ENCODE measurements at regions not wholly inside any gene's neighbourhood (a gene's known extent, or its start where the extent isn't known, plus 50 kb on each side); places are given as distances from the start of the nearest gene placed in this dataset.

DNA sequence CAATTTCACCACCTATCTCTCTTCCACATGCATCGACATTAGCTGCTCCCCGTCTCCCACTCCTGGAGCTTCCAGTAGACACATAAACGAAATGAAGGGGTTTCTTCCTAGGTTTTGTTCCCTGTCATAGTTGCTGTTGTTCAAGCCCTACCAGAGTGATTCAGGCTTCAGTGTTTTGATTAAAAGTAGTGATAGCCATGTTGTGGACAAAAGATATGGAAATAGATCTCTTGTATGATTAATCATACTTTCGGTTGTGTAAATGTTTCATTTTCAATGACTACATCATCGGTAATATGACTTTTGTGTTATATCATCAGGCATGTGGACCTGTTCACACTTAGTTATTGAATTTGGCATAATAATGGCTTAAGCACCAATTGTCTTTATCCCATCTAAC, 96.5 kb upstream of the KLF3 start:
- Histone ChIP-seq H3K4me3 (no peak overlapping the region), H3K27me3 (no peaks in the 10 kb centered on the region), H3K27ac (no peak overlapping the region), H3K4me1 (no peaks in the 10 kb centered on the region), H3K9me3 (no peaks in the 10 kb centered on the region), H3K36me3 (replicated peaks in 1 of 2; ENCODE audit: insufficient read depth in 1 of 2, low read depth in 2 of 2) (no peaks in the 10 kb centered on the region)
- DNase-seq (no peak), ATAC-seq (no peak)
- intact Hi-C loops (cut with DNase I) = no loop called here
- WGBS, 2 donors = 87 to 88% methylated on average over 5 of the region's 5 CpGs
- TF ChIP-seq POLR2A (IDR thresholded peaks at IDR 0.05) (no peak), CTCF (IDR thresholded peaks at IDR 0.05) (no peak)

DNA sequence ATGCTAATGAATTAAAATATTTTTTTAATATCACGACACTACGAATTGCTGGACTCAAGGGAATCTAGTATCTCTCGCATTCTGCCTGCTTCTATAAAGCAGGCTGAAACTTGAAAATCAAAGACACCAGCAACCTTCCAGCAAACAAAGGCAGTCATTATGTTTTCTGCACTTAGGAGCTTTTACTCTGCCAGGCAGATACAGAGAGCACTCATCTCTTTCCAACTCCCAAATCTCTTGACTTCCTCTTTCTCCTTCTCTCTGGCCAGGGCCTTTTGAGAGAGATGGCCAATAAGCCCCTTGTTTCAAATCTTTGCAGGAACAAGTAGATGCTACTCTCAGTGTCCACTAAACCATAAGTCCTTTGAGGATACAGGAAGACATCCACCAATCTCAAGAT, 95.2 kb upstream of the KLF3 start:
- H3K36me3 ChIP-seq (replicated peaks in 1 of 2; ENCODE audit: insufficient read depth in 1 of 2, low read depth in 2 of 2) = no peaks in the 10 kb centered on the region
- intact Hi-C loops (cut with DNase I) = no loop called here
- DNase-seq = no peak
- ATAC-seq = no peak
- H3K4me3 ChIP-seq = no peak overlapping the region
- H3K9me3 ChIP-seq = no peaks in the 10 kb centered on the region
- TF ChIP-seq POLR2A (IDR thresholded peaks at IDR 0.05) (no peak), CTCF (IDR thresholded peaks at IDR 0.05) (no peak)
- WGBS, 2 donors = 82 to 88% methylated on average over 3 of the region's 3 CpGs
- no peaks in the 10 kb centered on the region for H3K4me1 ChIP-seq
- H3K27me3 ChIP-seq = no peaks in the 10 kb centered on the region
- H3K27ac ChIP-seq = no peak overlapping the region

DNA sequence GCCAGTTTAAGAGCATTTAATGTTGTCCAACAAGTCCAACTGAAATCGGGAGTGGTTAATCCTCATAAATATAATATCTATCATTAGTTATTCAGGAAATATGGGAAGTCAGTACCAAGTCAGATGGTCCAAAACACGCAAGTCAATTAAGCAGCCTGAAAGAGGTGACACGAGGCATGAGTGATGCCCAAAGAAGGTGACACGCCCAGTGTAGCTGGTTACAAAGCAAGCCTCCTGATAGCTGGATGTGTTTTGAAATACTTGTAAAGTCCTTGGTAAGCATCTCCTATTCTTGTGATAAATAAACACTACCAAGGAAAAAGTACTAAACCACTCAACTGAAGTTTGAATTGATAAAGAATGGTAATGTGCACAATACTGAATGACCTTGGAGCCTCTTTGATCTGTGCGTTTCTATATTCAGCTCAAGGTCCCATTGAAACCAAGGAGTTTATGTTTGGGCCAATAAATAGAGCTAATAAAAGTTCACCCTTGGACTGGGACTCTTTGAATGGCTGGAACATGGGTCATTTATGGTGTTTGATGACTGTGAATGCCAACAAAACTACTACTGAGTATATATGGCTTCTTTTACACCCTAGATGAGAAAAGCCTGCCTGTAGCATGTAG, 93.2 kb upstream of the KLF3 start:
- no peak for DNase-seq
- Histone ChIP-seq H3K4me3 (no peak overlapping the region), H3K27me3 (no peaks in the 10 kb centered on the region), H3K4me1 (no peaks in the 10 kb centered on the region), H3K36me3 (replicated peaks in 1 of 2; ENCODE audit: insufficient read depth in 1 of 2, low read depth in 2 of 2) (no peaks in the 10 kb centered on the region), H3K27ac (no peak overlapping the region), H3K9me3 (no peaks in the 10 kb centered on the region)
- intact Hi-C loops (cut with DNase I) = no loop called here
- no peak for ATAC-seq
- WGBS, 2 donors = 73 to 76% methylated on average over 5 of the region's 5 CpGs
- TF ChIP-seq POLR2A (IDR thresholded peaks at IDR 0.05) = no peak
- no peak for TF ChIP-seq CTCF (IDR thresholded peaks at IDR 0.05)

GRCh38 chr4:38572793-38573192, 91.2 kb upstream of the KLF3 start:
- H3K36me3 ChIP-seq (replicated peaks in 1 of 2; ENCODE audit: insufficient read depth in 1 of 2, low read depth in 2 of 2) = no peaks in the 10 kb centered on the region
- ATAC-seq (no peak), DNase-seq (no peak)
- no peak overlapping the region for H3K27ac ChIP-seq
- no peaks in the 10 kb centered on the region for H3K27me3 ChIP-seq
- no peaks in the 10 kb centered on the region for H3K4me1 ChIP-seq
- intact Hi-C loops (cut with DNase I) = no loop called here
- TF ChIP-seq CTCF (IDR thresholded peaks at IDR 0.05) = no peak
- no peaks in the 10 kb centered on the region for H3K9me3 ChIP-seq
- H3K4me3 ChIP-seq = no peak overlapping the region

DNA sequence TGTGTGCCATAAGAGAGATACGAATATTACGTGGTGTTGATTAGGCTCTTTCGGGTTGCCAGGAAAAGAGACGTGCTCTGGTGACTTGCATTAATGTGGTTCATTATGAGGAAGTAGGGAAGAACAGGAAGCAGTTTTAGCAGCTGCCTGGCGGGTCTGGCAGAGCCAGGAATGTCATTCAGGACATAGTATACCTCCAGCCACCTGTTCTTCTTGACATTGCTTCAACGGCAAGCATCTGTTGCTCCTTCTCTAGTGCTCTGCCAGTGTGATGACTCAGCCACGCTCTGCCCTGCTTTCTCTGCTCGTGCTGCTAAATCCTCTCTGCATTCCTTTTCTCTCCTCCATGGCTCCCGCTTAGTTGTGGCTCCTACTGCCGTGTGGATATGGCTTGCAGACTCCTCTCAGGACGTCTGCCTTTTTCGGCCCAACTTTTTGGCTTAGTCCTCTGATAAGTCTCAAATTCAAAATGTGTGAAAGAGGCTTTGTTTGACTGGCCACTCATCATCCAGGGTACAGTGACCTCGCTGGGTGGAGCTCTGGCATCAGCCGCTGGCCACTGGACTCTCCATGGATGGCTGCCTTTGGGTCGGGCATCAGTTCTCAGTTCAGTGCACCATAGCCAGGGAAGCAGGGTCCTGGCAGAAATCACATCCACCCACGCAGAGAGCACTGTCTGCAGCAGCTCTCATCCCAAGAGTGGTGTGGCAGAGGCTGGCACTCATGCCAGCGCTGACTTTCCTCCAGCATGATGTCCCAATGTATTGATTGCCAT, 89.3 kb upstream of the KLF3 start:
- intact Hi-C loops (cut with DNase I) = no loop called here
- Histone ChIP-seq H3K36me3 (replicated peaks in 1 of 2; ENCODE audit: insufficient read depth in 1 of 2, low read depth in 2 of 2) (no peaks in the 10 kb centered on the region), H3K9me3 (no peaks in the 10 kb centered on the region), H3K4me3 (no peak overlapping the region), H3K27ac (no peak overlapping the region), H3K4me1 (no peaks in the 10 kb centered on the region), H3K27me3 (no peaks in the 10 kb centered on the region)
- WGBS, 2 donors = 67 to 73% methylated on average over 17 of the region's 17 CpGs
- TF ChIP-seq CTCF (IDR thresholded peaks at IDR 0.05) (no peak), POLR2A (IDR thresholded peaks at IDR 0.05) (no peak)
- DNase-seq (peak in 3 of 4 donors; percentile 27 to 43 (median 30)), ATAC-seq (no peak)
